B cell (primary cell): ENCODE measurements at regions not wholly inside any gene's neighbourhood (a gene's known extent, or its start where the extent isn't known, plus 50 kb on each side); places are given as distances from the start of the nearest gene placed in this dataset.

Experiments used
- ATAC-seq: fragments of 200-7000 bp; cut with Tn5 transposase; one replicate; pipeline ENCODE4 v1.10.0; 2021; ENCODE audit warnings: low read depth, mild to moderate bottlenecking, moderate number of reproducible peaks, moderate library complexity
- CTCF ChIA-PET: fragments of 350-600 bp; sonication (Branson Sonifier 250); formaldehyde crosslinking; loops from one replicate; lab custom pipeline; 2021; ENCODE audit warnings: antibody characterized with exemption, inconsistent platforms; lab: Charles Lee
- POLR2A ChIA-PET: fragments of 350-600 bp; sonication (Branson Sonifier 250); formaldehyde crosslinking; loops from one replicate; lab custom pipeline; 2021; ENCODE audit warnings: antibody characterized with exemption; lab: Charles Lee
- DNase-seq: peaks from one replicate; pipeline ENCODE4 v3.0.0; 2013
- H2AFZ ChIP-seq: 2 replicates; pipeline ENCODE4 v1.6.1; 2012; ENCODE audit warnings: mild to moderate bottlenecking, low read depth, low read length; ENCODE audit not compliant: insufficient read depth, poor library complexity, severe bottlenecking
- H3K27ac ChIP-seq, 2 donors: 1 replicate in 1 of 2; 2 replicates in 1 of 2; pipeline ENCODE4 v1.5.1; 2012 to 2013; ENCODE audit warnings: low read length in 2 of 2, mild to moderate bottlenecking in 2 of 2, moderate library complexity in 1 of 2
- H3K27me3 ChIP-seq, 4 experiments: fragments of 200-600 bp in 1 of 4; sonication (generic) in 1 of 4; replicated peaks in 1 of 4; 1 replicate in 2 of 4; 2 replicates in 2 of 4; pipeline versions ENCODE4 v1.6.1 to v1.7.0; 2013 to 2016; ENCODE audit warnings: low read length in 3 of 4, mild to moderate bottlenecking in 2 of 4, mixed read lengths in 1 of 4, moderate library complexity in 1 of 4; ENCODE audit not compliant: insufficient read depth in 4 of 4, control insufficient read depth in 3 of 4; ENCODE audit errors: control extremely low read depth in 1 of 4
- H3K36me3 ChIP-seq, 2 experiments: replicated peaks in 1 of 2; 1 replicate in 1 of 2; 2 replicates in 1 of 2; pipeline versions ENCODE4 v1.6.1 to v1.7.1; 2013; ENCODE audit warnings: low read length in 1 of 2; ENCODE audit not compliant: insufficient read depth in 2 of 2, control insufficient read depth in 1 of 2; ENCODE audit errors: control extremely low read depth in 1 of 2, extremely low read depth in 1 of 2
- H3K4me1 ChIP-seq, 2 donors: fragments of 200-600 bp in 1 of 2; sonication (generic) in 1 of 2; 1 replicate in 1 of 2; 2 replicates in 1 of 2; pipeline versions ENCODE4 v1.5.1 to v1.6.1; 2013 to 2017; ENCODE audit warnings: low read length in 2 of 2; ENCODE audit not compliant: control insufficient read depth in 2 of 2, insufficient read depth in 2 of 2
- H3K4me2 ChIP-seq: replicated peaks from 2 replicates; pipeline ENCODE3; 2012; ENCODE audit warnings: mild to moderate bottlenecking, low read depth, low read length; ENCODE audit not compliant: poor library complexity, severe bottlenecking
- H3K4me3 ChIP-seq, 5 experiments: fragments of 200-600 bp in 1 of 5; sonication (generic) in 1 of 5; 1 replicate in 3 of 5; 2 replicates in 2 of 5; pipeline versions ENCODE4 v1.5.1 to v1.7.0; 2011 to 2016; ENCODE audit warnings: low read length in 4 of 5, mild to moderate bottlenecking in 4 of 5, low read depth in 2 of 5, control low read depth in 1 of 5, moderate library complexity in 1 of 5; ENCODE audit not compliant: insufficient read depth in 1 of 5; ENCODE audit errors: control extremely low read depth in 1 of 5, extremely low read depth in 1 of 5
- H3K79me2 ChIP-seq: fragments of 200-600 bp; sonication (generic); one replicate; pipeline ENCODE4 v1.6.0; 2016; ENCODE audit warnings: low read length; ENCODE audit not compliant: control insufficient read depth, insufficient read depth
- H3K9ac ChIP-seq: fragments of 200-600 bp; sonication (generic); 2 replicates; pipeline ENCODE4 v1.6.1; 2017; ENCODE audit warnings: mild to moderate bottlenecking, low read length, moderate library complexity
- H3K9me3 ChIP-seq, 3 donors: one replicate each; pipeline versions ENCODE4 v1.6.1 to v1.7.1; 2013; ENCODE audit warnings: low read length in 2 of 3; ENCODE audit not compliant: control insufficient read depth in 2 of 3, insufficient read depth in 1 of 3; ENCODE audit errors: control extremely low read depth in 1 of 3
- H4K20me1 ChIP-seq: 2 replicates; pipeline ENCODE4 v1.6.0; 2012; ENCODE audit warnings: mild to moderate bottlenecking, low read length; ENCODE audit not compliant: insufficient read depth, control insufficient read depth, poor library complexity, severe bottlenecking
- H3K27ac Mint-ChIP-seq: one replicate; pipeline ENCODE4 v1.8.0; 2021; ENCODE audit warnings: mixed read lengths
- H3K27me3 Mint-ChIP-seq: one replicate; pipeline ENCODE4 v1.8.0; 2021; ENCODE audit warnings: mixed read lengths
- H3K4me1 Mint-ChIP-seq: one replicate; pipeline ENCODE4 v1.8.0; 2021; ENCODE audit warnings: mixed read lengths
- H3K4me3 Mint-ChIP-seq: one replicate; pipeline ENCODE4 v1.8.0; 2021; ENCODE audit warnings: mixed read lengths
- H3K9me3 Mint-ChIP-seq: one replicate; pipeline ENCODE4 v1.8.0; 2022; ENCODE audit warnings: mixed read lengths; ENCODE audit not compliant: insufficient read depth
- EZH2 ChIP-seq: IDR thresholded peaks from 2 replicates; pipeline ENCODE4 v1.6.1; 2012; ENCODE audit warnings: borderline replicate concordance, low read depth, mild to moderate bottlenecking, moderate library complexity, low read length; ENCODE audit not compliant: insufficient read depth, poor library complexity, severe bottlenecking
- WGBS: methylation state at CpG from one replicate; pipeline ENCODE4 v1.1.5; 2013; ENCODE audit warnings: missing lambda C conversion rate; ENCODE audit not compliant: insufficient coverage; 5-methylcytosine and 5-hydroxymethylcytosine counted together
- intact Hi-C: fragments of 100-400 bp; cut with micrococcal nuclease; formaldehyde crosslinking; loops from one replicate; pipeline ENCODE4 v1.10.0; 2022
- TF ChIP-seq, protein P1 (sequence below): fragments of 200-600 bp; IDR thresholded peaks from one replicate; pipeline ENCODE4 v1.8.0; 2022; ENCODE audit warnings: antibody characterized with exemption, mild to moderate bottlenecking

DNA sequence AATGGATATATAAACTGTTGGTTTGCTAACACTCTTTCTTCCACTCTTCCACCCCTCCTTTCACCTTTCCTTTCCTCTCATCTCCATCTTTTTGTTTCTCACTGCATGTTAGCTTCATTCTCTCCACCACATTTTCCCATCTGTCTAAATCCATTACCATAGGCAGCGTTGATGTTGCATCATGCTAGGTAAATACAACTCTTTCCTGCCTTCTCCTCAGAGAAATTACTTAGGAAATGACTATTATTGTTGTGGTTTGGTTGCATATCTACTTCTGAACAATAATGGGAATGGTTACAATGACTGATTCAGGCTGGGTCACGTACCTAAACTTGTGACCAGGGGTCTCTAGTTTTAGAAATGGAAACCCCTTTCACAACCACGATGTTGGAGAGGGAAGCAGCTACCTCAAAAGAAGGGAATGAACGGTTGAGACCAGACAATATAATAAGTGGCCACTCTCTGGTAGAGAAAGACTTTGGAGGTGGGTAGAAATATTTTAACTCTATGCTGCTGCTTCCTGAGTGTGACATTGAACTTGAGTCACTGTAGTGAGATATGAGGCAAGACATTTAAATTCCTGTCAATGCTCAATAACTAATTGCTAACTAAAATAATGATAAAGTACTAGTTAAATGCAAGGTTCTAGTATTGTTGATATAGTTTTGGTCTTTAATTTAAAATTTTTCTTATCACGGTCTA lies 314.1 kb upstream of the TGFBR2 start:
- Histone ChIP-seq H3K79me2 (no peaks in the 10 kb centered on the region), H3K4me1 (peaks cover 0 to 2% of the 10 kb centered on the region in 2 donors), H2AFZ (no peak overlapping the region), H3K27me3 (no peaks in the 10 kb centered on the region), H3K27ac (no peak overlapping the region), H3K9ac (no peak overlapping the region), H3K9me3 (no peaks in the 10 kb centered on the region), H4K20me1 (no peaks in the 10 kb centered on the region), H3K4me3 (no peak overlapping the region), H3K4me2 (no peak overlapping the region), H3K36me3 (no peaks in the 10 kb centered on the region)
- WGBS = 73% methylated on average over 2 of the region's 5 CpGs
- DNase-seq = no peak
- ATAC-seq = no peak
- Mint-ChIP-seq H3K27me3 (peaks cover 7% of the 10 kb centered on the region), H3K4me1 (peaks cover 9% of the 10 kb centered on the region), H3K9me3 (no peaks in the 10 kb centered on the region), H3K27ac (no peak overlapping the region), H3K4me3 (no peak overlapping the region)
- intact Hi-C loops = no loop called here
- TF ChIP-seq, protein P1, sequence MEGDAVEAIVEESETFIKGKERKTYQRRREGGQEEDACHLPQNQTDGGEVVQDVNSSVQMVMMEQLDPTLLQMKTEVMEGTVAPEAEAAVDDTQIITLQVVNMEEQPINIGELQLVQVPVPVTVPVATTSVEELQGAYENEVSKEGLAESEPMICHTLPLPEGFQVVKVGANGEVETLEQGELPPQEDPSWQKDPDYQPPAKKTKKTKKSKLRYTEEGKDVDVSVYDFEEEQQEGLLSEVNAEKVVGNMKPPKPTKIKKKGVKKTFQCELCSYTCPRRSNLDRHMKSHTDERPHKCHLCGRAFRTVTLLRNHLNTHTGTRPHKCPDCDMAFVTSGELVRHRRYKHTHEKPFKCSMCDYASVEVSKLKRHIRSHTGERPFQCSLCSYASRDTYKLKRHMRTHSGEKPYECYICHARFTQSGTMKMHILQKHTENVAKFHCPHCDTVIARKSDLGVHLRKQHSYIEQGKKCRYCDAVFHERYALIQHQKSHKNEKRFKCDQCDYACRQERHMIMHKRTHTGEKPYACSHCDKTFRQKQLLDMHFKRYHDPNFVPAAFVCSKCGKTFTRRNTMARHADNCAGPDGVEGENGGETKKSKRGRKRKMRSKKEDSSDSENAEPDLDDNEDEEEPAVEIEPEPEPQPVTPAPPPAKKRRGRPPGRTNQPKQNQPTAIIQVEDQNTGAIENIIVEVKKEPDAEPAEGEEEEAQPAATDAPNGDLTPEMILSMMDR = no peak
- no peak for TF ChIP-seq EZH2
- ChIA-PET POLR2A (no interaction called here), CTCF (interaction anchor here (1.0 kb wide), 2 partner anchors 17 to 28 kb away, joined by 3 to 5 read pairs; no protein-coding TSS in a partner anchor)

DNA sequence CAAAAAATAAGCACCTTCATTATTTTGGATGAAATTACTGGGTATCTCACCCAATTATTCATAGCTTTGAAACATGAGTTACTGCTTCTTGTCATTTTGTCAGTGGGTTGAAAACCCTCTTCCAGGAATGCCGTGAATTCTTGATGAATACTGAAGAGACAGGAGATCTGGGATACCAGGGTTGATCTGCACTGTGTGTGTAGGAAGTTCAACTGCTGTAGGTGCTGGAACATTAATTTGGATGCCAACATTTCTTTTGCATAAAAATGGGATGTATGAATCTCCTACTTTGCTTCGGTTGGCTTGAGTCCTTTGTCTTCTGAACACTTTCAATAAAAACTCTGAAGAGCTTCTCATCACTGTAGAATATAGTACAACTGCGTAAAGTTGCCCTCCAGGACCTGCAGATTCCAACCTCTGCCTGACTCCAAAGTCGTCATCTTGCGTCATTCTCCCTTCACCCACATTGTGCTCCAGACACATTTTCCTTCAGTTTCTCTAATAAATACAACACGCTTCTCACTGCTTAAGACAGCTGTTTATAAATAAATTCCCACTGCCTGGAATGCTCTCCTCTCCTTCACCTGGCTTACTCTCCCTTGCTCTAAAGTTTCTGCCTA lies 312.7 kb upstream of the TGFBR2 start:
- Histone ChIP-seq H3K4me1 (peaks cover 0 to 2% of the 10 kb centered on the region in 2 donors), H3K4me2 (no peak overlapping the region), H3K27ac (no peak overlapping the region), H4K20me1 (no peaks in the 10 kb centered on the region), H3K9ac (no peak overlapping the region), H3K27me3 (no peaks in the 10 kb centered on the region), H2AFZ (no peak overlapping the region), H3K4me3 (no peak overlapping the region), H3K36me3 (no peaks in the 10 kb centered on the region), H3K79me2 (no peaks in the 10 kb centered on the region), H3K9me3 (no peaks in the 10 kb centered on the region)
- Mint-ChIP-seq H3K4me1 (peaks cover 9% of the 10 kb centered on the region), H3K9me3 (no peaks in the 10 kb centered on the region), H3K4me3 (no peak overlapping the region), H3K27ac (no peak overlapping the region), H3K27me3 (peaks cover 7% of the 10 kb centered on the region)
- WGBS = 97% methylated on average over 5 of the region's 6 CpGs
- ChIA-PET POLR2A (interaction anchor here (1.2 kb wide), 1 partner anchor 220 kb away, joined by 3 read pairs; no protein-coding TSS in a partner anchor), CTCF (interaction anchor here (1.0 kb wide), 2 partner anchors 18 to 29 kb away, joined by 3 to 5 read pairs; no protein-coding TSS in a partner anchor)
- DNase-seq (no peak), ATAC-seq (no peak)
- TF ChIP-seq, protein P1 = no peak
- no peak for TF ChIP-seq EZH2
- intact Hi-C loops = no loop called here
